PC-3 (cell line): ENCODE measurements at regions not wholly inside any gene's neighbourhood (a gene's known extent, or its start where the extent isn't known, plus 50 kb on each side); places are given as distances from the start of the nearest gene placed in this dataset.

Source experiments
- ATAC-seq: fragments of 200-7000 bp; cut with Tn5 transposase; 2 replicates; pipeline ENCODE4 v1.9.1; 2020; ENCODE audit warnings: mild to moderate bottlenecking, moderate library complexity
- BruUV-seq: library from RNA; stranded (reverse); fragments of 400-500 nt; replicated peaks from 2 replicates; lab custom pipeline; 2021; lab: Mats Ljungman, UMichigan
- CTCF ChIA-PET: fragments of 300-600 bp; sonication (Branson Sonifier 250); formaldehyde crosslinking; loops from one replicate; lab custom pipeline; 2022; ENCODE audit warnings: antibody characterized with exemption; lab: Charles Lee
- POLR2A ChIA-PET: fragments of 300-600 bp; sonication (Branson Sonifier 250); formaldehyde crosslinking; loops from one replicate; lab custom pipeline; 2022; ENCODE audit warnings: antibody characterized with exemption; ENCODE audit not compliant: unreplicated experiment; lab: Charles Lee
- DNase-seq: peaks from one replicate; pipeline ENCODE4 v3.0.0-alpha.2; 2015
- H2AFZ ChIP-seq: fragments of 300-600 bp; sonication (generic); 2 replicates; pipeline ENCODE4 v1.6.0; 2016; ENCODE audit warnings: antibody characterized with exemption, low read length
- H3F3A ChIP-seq: fragments of 300-600 bp; sonication (generic); one replicate; pipeline ENCODE4 v1.6.0; 2017; ENCODE audit warnings: antibody characterized with exemption, low read length, control low read depth, mild to moderate bottlenecking; ENCODE audit not compliant: unreplicated experiment
- H3K27ac ChIP-seq: fragments of 300-600 bp; sonication (generic); 2 replicates; pipeline ENCODE4 v1.5.1; 2016; ENCODE audit warnings: mild to moderate bottlenecking, low read length
- H3K27me3 ChIP-seq: fragments of 300-600 bp; sonication (generic); 2 replicates; pipeline ENCODE4 v1.6.1; 2016; ENCODE audit warnings: low read length, mixed read lengths
- H3K36me3 ChIP-seq: fragments of 300-600 bp; sonication (generic); 2 replicates; pipeline ENCODE4 v1.6.1; 2016; ENCODE audit warnings: low read depth, mixed run types, low read length, mixed read lengths
- H3K4me1 ChIP-seq: fragments of 300-600 bp; sonication (generic); 2 replicates; pipeline ENCODE4 v1.5.1; 2016; ENCODE audit warnings: low read length; ENCODE audit not compliant: insufficient read depth
- H3K4me2 ChIP-seq: fragments of 300-600 bp; sonication (generic); 2 replicates; pipeline ENCODE4 v1.6.0; 2016; ENCODE audit warnings: low read length
- H3K4me3 ChIP-seq: fragments of 300-600 bp; sonication (generic); 2 replicates; pipeline ENCODE4 v1.5.1; 2016; ENCODE audit warnings: mild to moderate bottlenecking, low read length, mixed read lengths
- H3K79me2 ChIP-seq: fragments of 300-600 bp; sonication (generic); 2 replicates; pipeline ENCODE4 v1.6.1; 2017; ENCODE audit warnings: low read length, mixed read lengths
- H3K9ac ChIP-seq: fragments of 300-600 bp; sonication (generic); 2 replicates; pipeline ENCODE4 v1.6.0; 2016; ENCODE audit warnings: mild to moderate bottlenecking, low read length
- H3K9me2 ChIP-seq: fragments of 300-600 bp; sonication (generic); replicated peaks from 2 replicates; pipeline ENCODE4 v1.6.1; 2016; ENCODE audit warnings: mixed run types, low read length, mixed read lengths
- H3K9me3 ChIP-seq: fragments of 300-600 bp; sonication (generic); 2 replicates; pipeline ENCODE4 v1.6.1; 2016; ENCODE audit warnings: low read length, mixed read lengths
- H4K20me1 ChIP-seq: fragments of 300-600 bp; sonication (generic); 2 replicates; pipeline ENCODE4 v1.6.1; 2016; ENCODE audit warnings: low read length, mixed read lengths
- EZH2 ChIP-seq: fragments of 300-600 bp; sonication (generic); IDR thresholded peaks from one replicate; pipeline ENCODE4 v1.6.1; 2017; ENCODE audit warnings: antibody characterized with exemption, mild to moderate bottlenecking, low read length; ENCODE audit not compliant: unreplicated experiment
- EZH2phosphoT487 ChIP-seq: fragments of 300-600 bp; sonication (generic); IDR thresholded peaks from 2 replicates; pipeline ENCODE4 v1.6.1; 2018; ENCODE audit warnings: mild to moderate bottlenecking, antibody characterized with exemption, low read length, borderline replicate concordance
- intact Hi-C: fragments of 100-400 bp; cut with micrococcal nuclease; formaldehyde crosslinking; loops from 2 replicates; pipeline ENCODE4 v1.9.0; 2023
- TF ChIP-seq, protein P1 (sequence below): fragments of 300-600 bp; sonication (generic); conservative IDR thresholded peaks from 2 replicates; pipeline ENCODE4 v1.5.1; 2017; ENCODE audit warnings: antibody characterized with exemption, low read depth, mild to moderate bottlenecking, low read length

DNA sequence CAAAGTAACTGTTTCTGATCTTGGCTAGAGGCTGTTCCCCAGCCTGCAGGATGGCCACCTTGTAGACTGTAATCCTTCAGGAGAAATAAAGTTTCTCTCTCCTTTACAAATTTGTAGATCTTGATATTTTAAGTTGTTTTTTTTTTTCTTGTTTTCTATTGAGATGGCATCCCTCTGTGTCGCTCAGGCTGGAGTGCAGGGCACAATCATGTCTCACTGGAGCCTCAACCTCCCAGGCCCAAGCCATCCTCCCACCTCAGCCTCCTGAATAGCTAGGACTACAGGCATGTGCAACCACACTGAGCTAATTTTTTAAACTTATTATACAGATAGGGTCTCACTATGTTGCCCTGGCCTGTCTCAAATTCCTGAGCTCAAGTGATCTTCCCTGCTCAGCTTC lies 389.8 kb upstream of the LRRC4C start:
- Histone ChIP-seq H3K9ac (no peak overlapping the region), H4K20me1 (no peaks in the 10 kb centered on the region), H3K79me2 (no peaks in the 10 kb centered on the region), H3K27me3 (no peaks in the 10 kb centered on the region), H3K4me1 (no peaks in the 10 kb centered on the region), H3K27ac (no peak overlapping the region), H3K9me3 (no peaks in the 10 kb centered on the region), H2AFZ (no peak overlapping the region), H3K36me3 (no peaks in the 10 kb centered on the region), H3K4me2 (no peak overlapping the region), H3K9me2 (no peaks in the 10 kb centered on the region), H3K4me3 (no peak overlapping the region), H3F3A (no peaks in the 10 kb centered on the region)
- BruUV-seq, result no TSS peak
- ChIA-PET POLR2A (no interaction called here), CTCF (no interaction called here)
- ATAC-seq, result no peak
- no peak for DNase-seq
- TF ChIP-seq, protein P1, sequence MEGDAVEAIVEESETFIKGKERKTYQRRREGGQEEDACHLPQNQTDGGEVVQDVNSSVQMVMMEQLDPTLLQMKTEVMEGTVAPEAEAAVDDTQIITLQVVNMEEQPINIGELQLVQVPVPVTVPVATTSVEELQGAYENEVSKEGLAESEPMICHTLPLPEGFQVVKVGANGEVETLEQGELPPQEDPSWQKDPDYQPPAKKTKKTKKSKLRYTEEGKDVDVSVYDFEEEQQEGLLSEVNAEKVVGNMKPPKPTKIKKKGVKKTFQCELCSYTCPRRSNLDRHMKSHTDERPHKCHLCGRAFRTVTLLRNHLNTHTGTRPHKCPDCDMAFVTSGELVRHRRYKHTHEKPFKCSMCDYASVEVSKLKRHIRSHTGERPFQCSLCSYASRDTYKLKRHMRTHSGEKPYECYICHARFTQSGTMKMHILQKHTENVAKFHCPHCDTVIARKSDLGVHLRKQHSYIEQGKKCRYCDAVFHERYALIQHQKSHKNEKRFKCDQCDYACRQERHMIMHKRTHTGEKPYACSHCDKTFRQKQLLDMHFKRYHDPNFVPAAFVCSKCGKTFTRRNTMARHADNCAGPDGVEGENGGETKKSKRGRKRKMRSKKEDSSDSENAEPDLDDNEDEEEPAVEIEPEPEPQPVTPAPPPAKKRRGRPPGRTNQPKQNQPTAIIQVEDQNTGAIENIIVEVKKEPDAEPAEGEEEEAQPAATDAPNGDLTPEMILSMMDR, result no peak
- TF ChIP-seq EZH2 (no peak), EZH2phosphoT487 (no peak)
- intact Hi-C loops, result no loop called here

DNA sequence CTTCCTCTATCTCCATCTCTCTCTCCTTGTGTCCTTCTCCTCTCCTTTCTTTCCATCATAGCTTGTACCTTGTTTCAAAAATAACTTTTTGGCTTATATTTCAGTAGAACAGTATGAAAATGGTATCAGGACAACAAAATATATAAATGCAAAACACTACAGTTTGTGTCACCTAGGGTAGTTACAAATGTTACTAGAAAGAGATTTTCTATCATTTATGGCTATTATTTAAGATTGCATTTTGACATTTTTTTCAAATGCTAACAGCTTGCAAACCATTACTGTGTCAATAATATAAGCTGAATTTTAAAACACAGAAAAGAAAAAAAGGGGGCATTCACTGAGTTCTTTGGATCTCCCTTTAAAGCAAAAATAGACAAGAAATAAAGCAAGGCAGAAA lies 392.3 kb upstream of the LRRC4C start:
- Histone ChIP-seq H3K27me3 (no peaks in the 10 kb centered on the region), H3K9ac (no peak overlapping the region), H3K27ac (no peak overlapping the region), H3K9me3 (no peaks in the 10 kb centered on the region), H3K4me3 (no peak overlapping the region), H3K4me2 (no peak overlapping the region), H3K4me1 (no peaks in the 10 kb centered on the region), H2AFZ (no peak overlapping the region), H3F3A (no peaks in the 10 kb centered on the region), H3K79me2 (no peaks in the 10 kb centered on the region), H3K9me2 (no peaks in the 10 kb centered on the region), H3K36me3 (no peaks in the 10 kb centered on the region), H4K20me1 (no peaks in the 10 kb centered on the region)
- no peak for TF ChIP-seq EZH2phosphoT487
- TF ChIP-seq, protein P1, result no peak
- intact Hi-C loops, result no loop called here
- ChIA-PET POLR2A (no interaction called here), CTCF (no interaction called here)
- DNase-seq (no peak), ATAC-seq (no peak)
- no TSS peak for BruUV-seq

DNA sequence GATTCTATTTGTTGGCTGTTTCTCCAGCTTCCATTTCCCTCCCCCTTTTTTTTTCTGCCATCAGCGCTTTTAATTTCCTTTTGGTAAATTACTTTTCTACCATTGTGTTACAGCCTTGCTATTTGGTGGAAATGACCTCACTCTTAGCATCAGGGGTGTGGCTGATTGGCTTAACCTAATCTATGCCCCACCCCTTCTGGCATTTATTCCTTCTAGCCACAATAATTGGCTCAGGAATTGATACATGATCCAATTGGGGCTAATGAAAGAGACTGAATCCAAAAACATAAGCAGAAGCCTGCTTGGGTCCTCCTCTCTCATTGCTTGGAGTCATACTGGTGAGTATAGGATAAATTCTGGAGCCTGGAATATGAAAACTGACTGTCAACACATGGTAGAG lies 402.4 kb upstream of the LRRC4C start:
- intact Hi-C loops, result no loop called here
- Histone ChIP-seq H3F3A (no peaks in the 10 kb centered on the region), H4K20me1 (no peaks in the 10 kb centered on the region), H3K27ac (no peak overlapping the region), H3K4me1 (no peaks in the 10 kb centered on the region), H3K4me3 (no peak overlapping the region), H3K36me3 (no peaks in the 10 kb centered on the region), H3K27me3 (no peaks in the 10 kb centered on the region), H3K9ac (no peak overlapping the region), H3K9me3 (no peaks in the 10 kb centered on the region), H2AFZ (no peak overlapping the region), H3K9me2 (no peaks in the 10 kb centered on the region), H3K4me2 (no peak overlapping the region), H3K79me2 (no peaks in the 10 kb centered on the region)
- ChIA-PET POLR2A (no interaction called here), CTCF (no interaction called here)
- DNase-seq, result no peak
- no peak for ATAC-seq
- TF ChIP-seq EZH2phosphoT487 (no peak), EZH2 (no peak)
- TF ChIP-seq, protein P1, result no peak
- no TSS peak for BruUV-seq
